ENCODE measurements at regions not wholly inside any gene's neighbourhood (a gene's known extent, or its start where the extent isn't known, plus 50 kb on each side); places are given as distances from the start of the nearest gene placed in this dataset.
"Not testable (repeated sequence)": the region's sequence is repeated elsewhere in the genome, so short reads cannot be mapped to it uniquely, and the experiment has no call there.

- DNase-seq (ENCODE audit: low read depth, low spot score): no peak
- in situ Hi-C loops (cut with HindIII; ENCODE audit: low pct_unique_long_range_greater_than_20kb, low sequenced_read_pairs): no loop called here
Measured at GRCh38 chr5:17105744-17106418, 111.5 kb upstream of the BASP1 start.

- in situ Hi-C loops (cut with HindIII; ENCODE audit: low pct_unique_long_range_greater_than_20kb, low sequenced_read_pairs): no loop called here
- no peak for DNase-seq (ENCODE audit: low read depth, low spot score)
Measured at GRCh38 chr5:17106521-17106920, 110.9 kb upstream of the BASP1 start.

GRCh38 chr5:17112091-17112716 is 105.2 kb upstream of the BASP1 start:
- in situ Hi-C loops (cut with HindIII; ENCODE audit: low pct_unique_long_range_greater_than_20kb, low sequenced_read_pairs); DNase-seq (ENCODE audit: low read depth, low spot score): not testable (repeated sequence)

- in situ Hi-C loops (cut with HindIII; ENCODE audit: low pct_unique_long_range_greater_than_20kb, low sequenced_read_pairs): no loop called here
- no peak for DNase-seq (ENCODE audit: low read depth, low spot score)
Measured at GRCh38 chr5:17113174-17113958, 104.1 kb upstream of the BASP1 start.

- in situ Hi-C loops (cut with HindIII; ENCODE audit: low pct_unique_long_range_greater_than_20kb, low sequenced_read_pairs): no loop called here
- no peak for DNase-seq (ENCODE audit: low read depth, low spot score)
Measured at GRCh38 chr5:17114233-17114632, 103.2 kb upstream of the BASP1 start.

- in situ Hi-C loops (cut with HindIII; ENCODE audit: low pct_unique_long_range_greater_than_20kb, low sequenced_read_pairs): no loop called here
- DNase-seq (ENCODE audit: low read depth, low spot score): no peak
Measured at GRCh38 chr5:17114715-17115599, 102.5 kb upstream of the BASP1 start.

- in situ Hi-C loops (cut with HindIII; ENCODE audit: low pct_unique_long_range_greater_than_20kb, low sequenced_read_pairs): no loop called here
Measured at GRCh38 chr5:17115855-17116254, 101.6 kb upstream of the BASP1 start.

GRCh38 chr5:17118631-17119030 is 98.8 kb upstream of the BASP1 start:
- in situ Hi-C loops (cut with HindIII; ENCODE audit: low pct_unique_long_range_greater_than_20kb, low sequenced_read_pairs): no loop called here
- peak; percentile 99 for DNase-seq (ENCODE audit: low read depth, low spot score)

More at GRCh38 chr5:17115855-17116254, 101.6 kb upstream of the BASP1 start:
- DNase-seq (ENCODE audit: low read depth, low spot score): no peak

- no peak for DNase-seq (ENCODE audit: low read depth, low spot score)
- in situ Hi-C loops (cut with HindIII; ENCODE audit: low pct_unique_long_range_greater_than_20kb, low sequenced_read_pairs): no loop called here
Measured at GRCh38 chr5:17120209-17120608, 97.2 kb upstream of the BASP1 start.

- DNase-seq (ENCODE audit: low read depth, low spot score): no peak
- in situ Hi-C loops (cut with HindIII; ENCODE audit: low pct_unique_long_range_greater_than_20kb, low sequenced_read_pairs): no loop called here
Measured at GRCh38 chr5:17121776-17122175, 95.7 kb upstream of the BASP1 start.

- in situ Hi-C loops (cut with HindIII; ENCODE audit: low pct_unique_long_range_greater_than_20kb, low sequenced_read_pairs): no loop called here
- DNase-seq (ENCODE audit: low read depth, low spot score): peak; percentile 73
Measured at GRCh38 chr5:17123010-17123409, 94.4 kb upstream of the BASP1 start.

GRCh38 chr5:17123773-17124172 is 93.7 kb upstream of the BASP1 start:
- in situ Hi-C loops (cut with HindIII; ENCODE audit: low pct_unique_long_range_greater_than_20kb, low sequenced_read_pairs): not testable (repeated sequence)
- DNase-seq (ENCODE audit: low read depth, low spot score): peak; percentile 89

- in situ Hi-C loops (cut with HindIII; ENCODE audit: low pct_unique_long_range_greater_than_20kb, low sequenced_read_pairs): no loop called here
- no peak for DNase-seq (ENCODE audit: low read depth, low spot score)
Measured at GRCh38 chr5:17127743-17128231, 89.6 kb upstream of the BASP1 start.

GRCh38 chr5:17129093-17129849 is 88.2 kb upstream of the BASP1 start:
- DNase-seq (ENCODE audit: low read depth, low spot score): no peak
- in situ Hi-C loops (cut with HindIII; ENCODE audit: low pct_unique_long_range_greater_than_20kb, low sequenced_read_pairs): no loop called here

GRCh38 chr5:17130302-17130701 is 87.1 kb upstream of the BASP1 start:
- in situ Hi-C loops (cut with HindIII; ENCODE audit: low pct_unique_long_range_greater_than_20kb, low sequenced_read_pairs); DNase-seq (ENCODE audit: low read depth, low spot score): not testable (repeated sequence)

- in situ Hi-C loops (cut with HindIII; ENCODE audit: low pct_unique_long_range_greater_than_20kb, low sequenced_read_pairs): no loop called here
- DNase-seq (ENCODE audit: low read depth, low spot score): peak; percentile 81
Measured at GRCh38 chr5:17132444-17133083, 84.9 kb upstream of the BASP1 start.
